ENCODE measurements at regions not wholly inside any gene's neighbourhood (a gene's known extent, or its start where the extent isn't known, plus 50 kb on each side); places are given as distances from the start of the nearest gene placed in this dataset.

GRCh38 chr15:47877836-47878235 is 160.5 kb downstream of the SEMA6D start:
- TF ChIP-seq CREB1 (CRISPR knock-in tag; IDR thresholded peaks at IDR 0.05) = no peak
- no peak for TF ChIP-seq CTCF (IDR thresholded peaks at IDR 0.05)
- TF ChIP-seq ZBTB43 (CRISPR knock-in tag; IDR thresholded peaks at IDR 0.05) = no peak
- no peak for TF ChIP-seq USF2 (CRISPR knock-in tag; IDR thresholded peaks at IDR 0.05)
- TF ChIP-seq ARID4B (CRISPR knock-in tag; IDR thresholded peaks at IDR 0.05; ENCODE audit: borderline replicate concordance) = no peak
- no peak for TF ChIP-seq MAX (CRISPR knock-in tag; IDR thresholded peaks at IDR 0.05)
- no peak for TF ChIP-seq CREM (CRISPR knock-in tag; IDR thresholded peaks at IDR 0.05)
- TF ChIP-seq FOXJ3 (CRISPR knock-in tag; IDR thresholded peaks at IDR 0.05; ENCODE audit: borderline replicate concordance) = no peak
- no peak for TF ChIP-seq SMAD3 (CRISPR knock-in tag; IDR thresholded peaks at IDR 0.05; ENCODE audit: borderline replicate concordance)
- TF ChIP-seq E2F1 (CRISPR knock-in tag; IDR thresholded peaks at IDR 0.05) = no peak
- TF ChIP-seq GABPB1 (CRISPR knock-in tag; IDR thresholded peaks at IDR 0.05) = no peak
- TF ChIP-seq HMGXB4 (CRISPR knock-in tag; IDR thresholded peaks at IDR 0.05) = no peak
- no peak for TF ChIP-seq ZMAT4 (CRISPR knock-in tag; IDR thresholded peaks at IDR 0.05)
